ENCODE measurements at regions not wholly inside any gene's neighbourhood (a gene's known extent, or its start where the extent isn't known, plus 50 kb on each side); places are given as distances from the start of the nearest gene placed in this dataset.

- Histone ChIP-seq H3K4me3 (no peak overlapping the region), H3K27me3 (replicated peaks in 1 of 7) (no peaks in the 10 kb centered on the region), H3K27ac (no peak overlapping the region), H3K9me3 (peaks cover 0 to 3% (median 0%) of the 10 kb centered on the region in 8 donors), H3K36me3 (no peaks in the 10 kb centered on the region), H3K4me1 (no peaks in the 10 kb centered on the region)
- 50 to 65% (median 63%) methylated on average over 3 of the region's 3 CpGs for WGBS, 5 donors
- intact Hi-C loops (cut with DNase I; ENCODE audit: low total_unique reads) = no loop called here
- DNase-seq = no peak
- TF ChIP-seq POLR2AphosphoS5 (IDR thresholded peaks at IDR 0.05) (no peak), CTCF (IDR thresholded peaks at IDR 0.05 in 8 of 11, conservative IDR thresholded peaks at IDR 0.05 in 3 of 11) (no peak), POLR2A (IDR thresholded peaks at IDR 0.05) (no peak)
These were observed 166.6 kb downstream of the RAP2A start for GRCh38 chr13:97600458-97601075.

GRCh38 chr13:97615266-97615665 lies 181.3 kb downstream of the RAP2A start:
- Histone ChIP-seq H3K4me3 (no peak overlapping the region), H3K27me3 (replicated peaks in 1 of 7) (no peaks in the 10 kb centered on the region), H3K36me3 (no peaks in the 10 kb centered on the region), H3K4me1 (no peaks in the 10 kb centered on the region), H3K27ac (no peak overlapping the region), H3K9me3 (no peaks in the 10 kb centered on the region)
- WGBS, 5 donors = 74 to 89% (median 77%) methylated on average over 3 of the region's 3 CpGs
- no peak for DNase-seq
- intact Hi-C loops (cut with DNase I; ENCODE audit: low total_unique reads) = no loop called here
- TF ChIP-seq POLR2AphosphoS5 (IDR thresholded peaks at IDR 0.05) (no peak), POLR2A (IDR thresholded peaks at IDR 0.05) (no peak), CTCF (IDR thresholded peaks at IDR 0.05 in 8 of 11, conservative IDR thresholded peaks at IDR 0.05 in 3 of 11) (no peak)

GRCh38 chr13:97616385-97616784 lies 182.4 kb downstream of the RAP2A start:
- intact Hi-C loops (cut with DNase I; ENCODE audit: low total_unique reads) = no loop called here
- no peaks in the 10 kb centered on the region for H3K4me1 ChIP-seq
- DNase-seq = no peak
- no peak for TF ChIP-seq POLR2A (IDR thresholded peaks at IDR 0.05)
- no peak for TF ChIP-seq CTCF (IDR thresholded peaks at IDR 0.05 in 8 of 11, conservative IDR thresholded peaks at IDR 0.05 in 3 of 11)
- no peak for TF ChIP-seq POLR2AphosphoS5 (IDR thresholded peaks at IDR 0.05)
- H3K4me3 ChIP-seq = no peak overlapping the region
- H3K36me3 ChIP-seq = no peaks in the 10 kb centered on the region
- no peaks in the 10 kb centered on the region for H3K9me3 ChIP-seq
- no peaks in the 10 kb centered on the region for H3K27me3 ChIP-seq (replicated peaks in 1 of 7)
- H3K27ac ChIP-seq = no peak overlapping the region

- intact Hi-C loops (cut with DNase I; ENCODE audit: low total_unique reads) = no loop called here
- 91 to 97% (median 92%) methylated on average over 15 of the region's 15 CpGs for WGBS, 5 donors
- no peak for DNase-seq
These were observed 187.1 kb downstream of the RAP2A start for GRCh38 chr13:97621025-97621424.

More at GRCh38 chr13:97621025-97621424, 187.1 kb downstream of the RAP2A start:
- no peaks in the 10 kb centered on the region for H3K4me1 ChIP-seq
- H3K27me3 ChIP-seq (replicated peaks in 1 of 7) = no peaks in the 10 kb centered on the region
- no peak for TF ChIP-seq POLR2AphosphoS5 (IDR thresholded peaks at IDR 0.05)
- TF ChIP-seq POLR2A (IDR thresholded peaks at IDR 0.05) = no peak
- no peak for TF ChIP-seq CTCF (IDR thresholded peaks at IDR 0.05 in 8 of 11, conservative IDR thresholded peaks at IDR 0.05 in 3 of 11)
- no peaks in the 10 kb centered on the region for H3K36me3 ChIP-seq
- H3K27ac ChIP-seq = no peak overlapping the region
- H3K4me3 ChIP-seq = no peak overlapping the region
- H3K9me3 ChIP-seq = no peaks in the 10 kb centered on the region
